GM23338 (cell line): ENCODE measurements at regions not wholly inside any gene's neighbourhood (a gene's known extent, or its start where the extent isn't known, plus 50 kb on each side); places are given as distances from the start of the nearest gene placed in this dataset.

Experiments
- ATAC-seq: fragments of 200-7000 bp; cut with Tn5 transposase; 3 replicates; pipeline ENCODE4 v1.9.1; 2020
- DNase-seq: peaks from one replicate; pipeline ENCODE4 v3.0.0-alpha.2; 2015; ENCODE audit warnings: low spot score
- H2AFZ ChIP-seq: fragments of 200-600 bp; sonication (generic); 2 replicates; pipeline ENCODE4 v1.8.0; 2016; ENCODE audit warnings: antibody characterized with exemption, mild to moderate bottlenecking, moderate library complexity
- H3F3A ChIP-seq: fragments of 200-600 bp; sonication (generic); replicated peaks from 2 replicates; pipeline ENCODE4 v1.8.0; 2017; ENCODE audit warnings: antibody characterized with exemption, mixed run types, low read depth
- H3K27ac ChIP-seq: fragments of 200-600 bp; sonication (generic); 2 replicates; pipeline ENCODE4 v1.6.1; 2016; ENCODE audit warnings: low read depth
- H3K27me3 ChIP-seq: fragments of 200-600 bp; sonication (generic); 2 replicates; pipeline ENCODE4 v1.8.0; 2016; ENCODE audit warnings: mild to moderate bottlenecking, mixed run types, moderate library complexity; ENCODE audit not compliant: insufficient read depth
- H3K36me3 ChIP-seq: fragments of 200-600 bp; sonication (generic); 2 replicates; pipeline ENCODE4 v1.8.0; 2016; ENCODE audit warnings: mild to moderate bottlenecking; ENCODE audit not compliant: insufficient read depth
- H3K4me1 ChIP-seq: fragments of 200-600 bp; sonication (generic); 2 replicates; pipeline ENCODE4 v1.8.0; 2016; ENCODE audit warnings: mild to moderate bottlenecking, moderate library complexity; ENCODE audit not compliant: insufficient read depth
- H3K4me2 ChIP-seq: fragments of 200-600 bp; sonication (generic); 2 replicates; pipeline ENCODE4 v1.7.1; 2017; ENCODE audit warnings: mixed run types
- H3K4me3 ChIP-seq: fragments of 200-600 bp; sonication (generic); 2 replicates; pipeline ENCODE4 v1.6.1; 2016; ENCODE audit warnings: mixed run types
- H3K79me2 ChIP-seq: fragments of 200-600 bp; sonication (generic); replicated peaks from 2 replicates; pipeline ENCODE4 v1.8.0; 2017; ENCODE audit warnings: mild to moderate bottlenecking; ENCODE audit not compliant: insufficient read depth
- H3K9me2 ChIP-seq: fragments of 200-600 bp; sonication (generic); 2 replicates; pipeline ENCODE4 v1.8.0; 2017; ENCODE audit not compliant: insufficient read depth
- H4K20me1 ChIP-seq: fragments of 200-600 bp; sonication (generic); replicated peaks from 2 replicates; pipeline ENCODE4 v1.8.0; 2017; ENCODE audit warnings: mild to moderate bottlenecking; ENCODE audit not compliant: insufficient read depth
- H3K27ac Mint-ChIP-seq: 2 replicates; pipeline ENCODE4 v1.8.0; 2020; ENCODE audit warnings: inconsistent platforms, mild to moderate bottlenecking, moderate library complexity, mixed read lengths
- H3K27me3 Mint-ChIP-seq: 3 replicates; pipeline ENCODE4 v1.8.0; 2022; ENCODE audit warnings: low read depth, mild to moderate bottlenecking, moderate library complexity, mixed read lengths, inconsistent platforms; ENCODE audit not compliant: insufficient read depth, poor library complexity
- H3K36me3 Mint-ChIP-seq: 3 replicates; pipeline ENCODE4 v1.8.0; 2021; ENCODE audit warnings: low read depth, mild to moderate bottlenecking, inconsistent platforms, moderate library complexity, mixed read lengths
- H3K4me1 Mint-ChIP-seq: 3 replicates; pipeline ENCODE4 v1.8.0; 2020; ENCODE audit warnings: mild to moderate bottlenecking, inconsistent platforms, mixed read lengths
- H3K4me3 Mint-ChIP-seq: 3 replicates; pipeline ENCODE4 v1.8.0; 2021; ENCODE audit warnings: moderate library complexity, mild to moderate bottlenecking, inconsistent platforms, mixed read lengths
- H3K9me3 Mint-ChIP-seq: 3 replicates; pipeline ENCODE4 v1.8.0; 2020; ENCODE audit warnings: moderate library complexity, mild to moderate bottlenecking, inconsistent platforms, mixed read lengths
- CREB1 ChIP-seq: fragments of 250-450 bp; sonication (Bioruptor Pico); IDR thresholded peaks from 2 replicates; pipeline ENCODE4 v1.5.0; 2020; ENCODE audit warnings: low read depth, mild to moderate bottlenecking, moderate library complexity
- JUNB ChIP-seq: IDR thresholded peaks from one replicate; pipeline ENCODE4 v1.6.1; 2016; ENCODE audit warnings: antibody characterized with exemption; ENCODE audit not compliant: unreplicated experiment
- NANOG ChIP-seq: IDR thresholded peaks from 2 replicates; pipeline ENCODE4 v1.6.1; 2016; ENCODE audit warnings: antibody characterized with exemption, borderline replicate concordance
- STAT1 ChIP-seq: IDR thresholded peaks from one replicate; pipeline ENCODE4 v1.6.1; 2016; ENCODE audit warnings: antibody characterized with exemption; ENCODE audit not compliant: unreplicated experiment
- ZNF114 ChIP-seq: fragments of 250-450 bp; sonication (Bioruptor Pico); IDR thresholded peaks from 2 replicates; pipeline ENCODE4 v1.5.0; 2020; ENCODE audit warnings: mild to moderate bottlenecking, moderate library complexity
- ZNF331 ChIP-seq: fragments of 250-450 bp; sonication (Bioruptor Pico); IDR thresholded peaks from 2 replicates; pipeline ENCODE4 v1.5.0; 2020; ENCODE audit warnings: low read depth, mild to moderate bottlenecking, moderate library complexity
- ZNF462 ChIP-seq: fragments of 250-450 bp; sonication (Bioruptor Pico); IDR thresholded peaks from 2 replicates; pipeline ENCODE4 v1.5.0; 2020; ENCODE audit warnings: mild to moderate bottlenecking, moderate library complexity
- TF ChIP-seq, protein P1 (sequence below): IDR thresholded peaks from one replicate; pipeline ENCODE4 v1.6.1; 2018; ENCODE audit warnings: antibody characterized with exemption; ENCODE audit not compliant: unreplicated experiment
- TF ChIP-seq, protein P2 (sequence below): IDR thresholded peaks from 2 replicates; pipeline ENCODE4 v1.6.1; 2016; ENCODE audit warnings: antibody characterized with exemption
- TF ChIP-seq, protein P3 (sequence below), 2 experiments: fragments of 200-600 bp in 1 of 2; sonication (generic) in 1 of 2; conservative IDR thresholded peaks; 2 replicates each; pipeline versions ENCODE4 v1.5.1 to v1.6.1; 2016 to 2017; ENCODE audit warnings: antibody characterized with exemption in 2 of 2, low read depth in 2 of 2, mild to moderate bottlenecking in 2 of 2, moderate library complexity in 1 of 2

DNA sequence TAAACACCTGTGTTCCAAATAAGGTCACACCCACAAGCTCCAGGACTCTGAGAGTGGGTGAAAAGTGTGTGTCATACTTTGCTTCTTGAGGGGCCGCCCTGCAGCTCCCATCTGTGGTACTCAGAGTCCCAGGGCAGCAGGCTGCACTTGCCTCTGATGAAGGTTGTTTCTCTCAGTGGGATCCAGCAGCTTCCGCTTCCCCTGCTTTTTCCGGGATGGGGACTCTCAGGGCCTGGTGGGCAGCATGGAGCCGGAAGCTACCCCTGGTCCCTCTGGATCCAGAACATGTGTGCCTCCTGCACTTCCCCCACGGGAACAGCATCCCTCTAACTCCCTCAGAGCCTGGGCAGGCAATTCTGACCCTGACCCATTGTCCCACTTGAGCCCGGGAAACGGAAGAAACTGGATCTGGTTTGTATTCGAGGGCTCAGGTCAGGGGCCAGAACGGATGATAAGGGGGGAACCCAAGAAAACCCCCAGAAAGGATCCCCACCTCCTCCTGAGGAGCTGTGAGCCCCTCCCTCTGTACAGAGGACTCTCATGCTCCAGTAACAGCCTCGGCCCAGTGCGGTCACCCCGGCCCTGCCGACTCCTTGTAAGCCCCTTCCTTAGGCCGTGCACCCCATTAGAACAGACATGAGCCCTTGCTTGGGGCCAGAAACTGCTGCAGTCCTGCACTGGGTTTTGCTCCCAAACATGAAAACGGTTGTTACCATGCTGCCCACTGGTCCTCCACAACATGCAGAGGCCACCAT lies 189.5 kb upstream of the C1orf174 start:
- Histone ChIP-seq H2AFZ (no peak overlapping the region), H3K79me2 (no peaks in the 10 kb centered on the region), H3K4me3 (no peak overlapping the region), H3K4me1 (no peaks in the 10 kb centered on the region), H3K36me3 (no peaks in the 10 kb centered on the region), H3K9me2 (no peaks in the 10 kb centered on the region), H3K27ac (no peak overlapping the region), H3K27me3 (no peaks in the 10 kb centered on the region), H3F3A (no peaks in the 10 kb centered on the region), H4K20me1 (no peaks in the 10 kb centered on the region), H3K4me2 (no peak overlapping the region)
- H3K27me3 Mint-ChIP-seq: no peaks in the 10 kb centered on the region
- H3K36me3 Mint-ChIP-seq: peaks cover 22% of the 10 kb centered on the region
- ATAC-seq (no peak), DNase-seq (no peak)
- no peak overlapping the region for H3K27ac Mint-ChIP-seq
- no peaks in the 10 kb centered on the region for H3K4me1 Mint-ChIP-seq
- TF ChIP-seq, protein P1, sequence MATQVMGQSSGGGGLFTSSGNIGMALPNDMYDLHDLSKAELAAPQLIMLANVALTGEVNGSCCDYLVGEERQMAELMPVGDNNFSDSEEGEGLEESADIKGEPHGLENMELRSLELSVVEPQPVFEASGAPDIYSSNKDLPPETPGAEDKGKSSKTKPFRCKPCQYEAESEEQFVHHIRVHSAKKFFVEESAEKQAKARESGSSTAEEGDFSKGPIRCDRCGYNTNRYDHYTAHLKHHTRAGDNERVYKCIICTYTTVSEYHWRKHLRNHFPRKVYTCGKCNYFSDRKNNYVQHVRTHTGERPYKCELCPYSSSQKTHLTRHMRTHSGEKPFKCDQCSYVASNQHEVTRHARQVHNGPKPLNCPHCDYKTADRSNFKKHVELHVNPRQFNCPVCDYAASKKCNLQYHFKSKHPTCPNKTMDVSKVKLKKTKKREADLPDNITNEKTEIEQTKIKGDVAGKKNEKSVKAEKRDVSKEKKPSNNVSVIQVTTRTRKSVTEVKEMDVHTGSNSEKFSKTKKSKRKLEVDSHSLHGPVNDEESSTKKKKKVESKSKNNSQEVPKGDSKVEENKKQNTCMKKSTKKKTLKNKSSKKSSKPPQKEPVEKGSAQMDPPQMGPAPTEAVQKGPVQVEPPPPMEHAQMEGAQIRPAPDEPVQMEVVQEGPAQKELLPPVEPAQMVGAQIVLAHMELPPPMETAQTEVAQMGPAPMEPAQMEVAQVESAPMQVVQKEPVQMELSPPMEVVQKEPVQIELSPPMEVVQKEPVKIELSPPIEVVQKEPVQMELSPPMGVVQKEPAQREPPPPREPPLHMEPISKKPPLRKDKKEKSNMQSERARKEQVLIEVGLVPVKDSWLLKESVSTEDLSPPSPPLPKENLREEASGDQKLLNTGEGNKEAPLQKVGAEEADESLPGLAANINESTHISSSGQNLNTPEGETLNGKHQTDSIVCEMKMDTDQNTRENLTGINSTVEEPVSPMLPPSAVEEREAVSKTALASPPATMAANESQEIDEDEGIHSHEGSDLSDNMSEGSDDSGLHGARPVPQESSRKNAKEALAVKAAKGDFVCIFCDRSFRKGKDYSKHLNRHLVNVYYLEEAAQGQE: no peak
- TF ChIP-seq NANOG (no peak), STAT1 (no peak), ZNF114 (CRISPR knock-in tag) (no peak), ZNF331 (no peak), CREB1 (CRISPR knock-in tag) (no peak), ZNF462 (no peak), JUNB (no peak)
- TF ChIP-seq, protein P2, sequence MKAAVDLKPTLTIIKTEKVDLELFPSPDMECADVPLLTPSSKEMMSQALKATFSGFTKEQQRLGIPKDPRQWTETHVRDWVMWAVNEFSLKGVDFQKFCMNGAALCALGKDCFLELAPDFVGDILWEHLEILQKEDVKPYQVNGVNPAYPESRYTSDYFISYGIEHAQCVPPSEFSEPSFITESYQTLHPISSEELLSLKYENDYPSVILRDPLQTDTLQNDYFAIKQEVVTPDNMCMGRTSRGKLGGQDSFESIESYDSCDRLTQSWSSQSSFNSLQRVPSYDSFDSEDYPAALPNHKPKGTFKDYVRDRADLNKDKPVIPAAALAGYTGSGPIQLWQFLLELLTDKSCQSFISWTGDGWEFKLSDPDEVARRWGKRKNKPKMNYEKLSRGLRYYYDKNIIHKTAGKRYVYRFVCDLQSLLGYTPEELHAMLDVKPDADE: no peak
- TF ChIP-seq, protein P3, sequence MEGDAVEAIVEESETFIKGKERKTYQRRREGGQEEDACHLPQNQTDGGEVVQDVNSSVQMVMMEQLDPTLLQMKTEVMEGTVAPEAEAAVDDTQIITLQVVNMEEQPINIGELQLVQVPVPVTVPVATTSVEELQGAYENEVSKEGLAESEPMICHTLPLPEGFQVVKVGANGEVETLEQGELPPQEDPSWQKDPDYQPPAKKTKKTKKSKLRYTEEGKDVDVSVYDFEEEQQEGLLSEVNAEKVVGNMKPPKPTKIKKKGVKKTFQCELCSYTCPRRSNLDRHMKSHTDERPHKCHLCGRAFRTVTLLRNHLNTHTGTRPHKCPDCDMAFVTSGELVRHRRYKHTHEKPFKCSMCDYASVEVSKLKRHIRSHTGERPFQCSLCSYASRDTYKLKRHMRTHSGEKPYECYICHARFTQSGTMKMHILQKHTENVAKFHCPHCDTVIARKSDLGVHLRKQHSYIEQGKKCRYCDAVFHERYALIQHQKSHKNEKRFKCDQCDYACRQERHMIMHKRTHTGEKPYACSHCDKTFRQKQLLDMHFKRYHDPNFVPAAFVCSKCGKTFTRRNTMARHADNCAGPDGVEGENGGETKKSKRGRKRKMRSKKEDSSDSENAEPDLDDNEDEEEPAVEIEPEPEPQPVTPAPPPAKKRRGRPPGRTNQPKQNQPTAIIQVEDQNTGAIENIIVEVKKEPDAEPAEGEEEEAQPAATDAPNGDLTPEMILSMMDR (conservative IDR thresholded peaks at IDR 0.05; ENCODE audit: low read depth in 2 of 2): no peak
- no peak overlapping the region for H3K4me3 Mint-ChIP-seq
- peaks cover 93% of the 10 kb centered on the region for H3K9me3 Mint-ChIP-seq
